BLaER1 (cell line): ENCODE measurements at regions not wholly inside any gene's neighbourhood (a gene's known extent, or its start where the extent isn't known, plus 50 kb on each side); places are given as distances from the start of the nearest gene placed in this dataset.
"Not testable (repeated sequence)": the region's sequence is repeated elsewhere in the genome, so short reads cannot be mapped to it uniquely, and the experiment has no call there.

Experiments used
- H3K27ac ChIP-seq: shearing (Covaris generic); formaldehyde crosslinking; 2 replicates; pipeline ENCODE4 v1.8.1; 2022
- H3K27me3 ChIP-seq: shearing (Covaris generic); formaldehyde crosslinking; 2 replicates; pipeline ENCODE4 v1.8.1; 2022
- H3K36me3 ChIP-seq: shearing (Covaris generic); formaldehyde crosslinking; 2 replicates; pipeline ENCODE4 v1.8.1; 2022
- H3K4me1 ChIP-seq: shearing (Covaris generic); formaldehyde crosslinking; 2 replicates; pipeline ENCODE4 v1.8.1; 2022
- H3K4me2 ChIP-seq: shearing (Covaris generic); formaldehyde crosslinking; 2 replicates; pipeline ENCODE4 v1.8.1; 2022
- H3K4me3 ChIP-seq: shearing (Covaris generic); formaldehyde crosslinking; 2 replicates; pipeline ENCODE4 v1.8.1; 2022
- H3K9ac ChIP-seq: shearing (Covaris generic); formaldehyde crosslinking; 2 replicates; pipeline ENCODE4 v1.8.1; 2022
- H3K9me3 ChIP-seq: shearing (Covaris generic); formaldehyde crosslinking; 2 replicates; pipeline ENCODE4 v1.8.1; 2022
- H4K20me1 ChIP-seq: shearing (Covaris generic); formaldehyde crosslinking; 2 replicates; pipeline ENCODE4 v1.8.1; 2022
- Cebpa-rat ChIP-seq: shearing (Covaris generic); IDR thresholded peaks from 2 replicates; pipeline ENCODE4 v1.8.1; 2022

DNA sequence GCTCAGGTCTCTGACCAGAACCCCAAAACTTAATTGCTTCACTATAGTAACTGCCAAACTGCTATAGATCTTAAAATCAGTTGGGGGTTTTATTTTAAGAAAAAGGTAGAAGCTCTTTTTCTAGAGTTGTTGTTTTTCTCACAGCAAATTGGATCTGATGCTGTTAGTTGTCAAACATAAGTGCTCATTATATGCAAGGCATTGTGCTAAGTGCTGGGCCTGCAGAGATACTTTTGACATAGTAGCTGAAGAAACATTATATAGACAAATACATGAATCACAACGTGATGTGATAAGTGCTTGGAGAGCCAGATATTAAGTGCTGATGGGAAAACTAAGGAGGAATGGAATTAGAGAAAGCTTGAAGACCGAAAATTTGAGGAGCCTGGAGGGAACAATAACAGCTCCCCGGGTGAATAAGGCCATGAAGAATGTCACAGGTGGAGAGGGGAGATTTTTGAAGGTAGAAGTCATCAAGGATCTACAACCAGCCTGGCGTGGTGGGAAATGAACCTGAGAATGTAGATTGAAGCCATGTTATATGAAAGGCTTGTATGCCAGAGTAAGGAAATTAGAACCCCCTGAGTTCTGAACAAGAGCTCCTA is 126.5 kb downstream of the DYRK2 start:
- no peaks in the 10 kb centered on the region for H3K4me1 ChIP-seq
- no peaks in the 10 kb centered on the region for H3K36me3 ChIP-seq
- no peaks in the 10 kb centered on the region for H4K20me1 ChIP-seq
- no peak overlapping the region for H3K4me2 ChIP-seq
- TF ChIP-seq Cebpa-rat = no peak
- no peak overlapping the region for H3K27ac ChIP-seq
- no peaks in the 10 kb centered on the region for H3K27me3 ChIP-seq
- H3K9ac ChIP-seq = no peak overlapping the region
- H3K9me3 ChIP-seq = no peaks in the 10 kb centered on the region
- H3K4me3 ChIP-seq = no peak overlapping the region

- no peak overlapping the region for H3K4me2 ChIP-seq
- no peak overlapping the region for H3K27ac ChIP-seq
- H3K36me3 ChIP-seq = no peaks in the 10 kb centered on the region
- H4K20me1 ChIP-seq = no peaks in the 10 kb centered on the region
- H3K4me3 ChIP-seq = no peak overlapping the region
- no peaks in the 10 kb centered on the region for H3K9me3 ChIP-seq
- H3K4me1 ChIP-seq = 0 out of 2 replicates have a peak, but pooled peaks cover 4% of the 10 kb centered on the region
- TF ChIP-seq Cebpa-rat = no peak
- no peaks in the 10 kb centered on the region for H3K27me3 ChIP-seq
- no peak overlapping the region for H3K9ac ChIP-seq
These were observed 132.1 kb downstream of the DYRK2 start for GRCh38 chr12:67780580-67781084.

GRCh38 chr12:67782573-67782972 is 134.0 kb downstream of the DYRK2 start:
- Histone ChIP-seq H3K36me3 (no peaks in the 10 kb centered on the region), H3K4me1 (0 out of 2 replicates have a peak, but pooled peaks cover 4% of the 10 kb centered on the region), H3K27me3 (no peaks in the 10 kb centered on the region), H3K9ac (no peak overlapping the region), H4K20me1 (no peaks in the 10 kb centered on the region), H3K9me3 (no peaks in the 10 kb centered on the region), H3K4me2 (no peak overlapping the region), H3K27ac (no peak overlapping the region), H3K4me3 (no peak overlapping the region)
- no peak for TF ChIP-seq Cebpa-rat

DNA sequence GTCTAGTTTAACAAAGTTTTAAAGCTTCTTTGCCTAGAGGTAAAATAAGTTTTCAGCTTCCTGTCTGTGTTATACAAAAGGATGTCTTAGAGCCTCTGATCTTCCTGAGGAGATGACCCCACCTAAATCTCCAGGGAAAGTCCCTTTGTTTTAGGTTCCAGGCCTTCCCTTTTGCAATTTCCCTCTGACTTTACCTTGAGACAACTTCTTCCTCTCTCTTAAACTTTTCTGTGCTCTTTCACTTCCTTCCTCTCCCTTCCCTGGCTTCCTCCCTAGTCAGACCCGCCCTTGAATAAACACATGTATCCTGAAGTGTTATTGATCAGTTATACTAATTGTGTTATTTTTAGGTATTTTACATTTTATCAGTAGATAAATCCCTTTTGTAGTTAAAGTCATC is 134.8 kb downstream of the DYRK2 start:
- Histone ChIP-seq H3K27me3 (no peaks in the 10 kb centered on the region), H3K9ac (no peak overlapping the region), H3K27ac (no peak overlapping the region), H3K4me2 (0 out of 2 replicates have a peak overlapping the region, but pooled peaks have one; percentile 5), H4K20me1 (no peaks in the 10 kb centered on the region), H3K36me3 (no peaks in the 10 kb centered on the region), H3K4me3 (no peak overlapping the region), H3K4me1 (0 out of 2 replicates have a peak, but pooled peaks cover 4% of the 10 kb centered on the region), H3K9me3 (no peaks in the 10 kb centered on the region)
- TF ChIP-seq Cebpa-rat = no peak

DNA sequence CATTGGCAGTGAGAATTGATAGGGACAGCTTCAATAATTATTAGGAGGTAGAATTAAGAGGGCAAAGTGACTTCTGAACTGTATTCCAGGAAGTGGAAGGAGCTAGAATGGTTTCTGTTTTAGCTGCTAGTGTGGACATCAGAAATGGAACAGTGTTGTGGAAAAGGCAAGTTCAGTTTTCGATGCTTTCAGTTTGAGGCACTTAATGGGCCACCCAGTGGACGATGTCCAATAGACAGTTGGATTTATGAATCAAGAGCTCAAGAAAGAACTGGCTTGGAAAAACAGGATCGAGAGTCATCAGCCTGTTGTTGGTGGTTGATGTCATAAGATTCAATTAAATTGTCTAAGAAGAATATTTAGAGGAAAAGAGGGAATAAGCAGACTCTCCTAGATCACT is 136.3 kb downstream of the DYRK2 start:
- no peak for TF ChIP-seq Cebpa-rat
- H3K9ac ChIP-seq = no peak overlapping the region
- H4K20me1 ChIP-seq = no peaks in the 10 kb centered on the region
- H3K27ac ChIP-seq = no peak overlapping the region
- 0 out of 2 replicates have a peak, but pooled peaks cover 4% of the 10 kb centered on the region for H3K4me1 ChIP-seq
- no peak overlapping the region for H3K4me2 ChIP-seq
- no peak overlapping the region for H3K4me3 ChIP-seq
- no peaks in the 10 kb centered on the region for H3K27me3 ChIP-seq
- H3K36me3 ChIP-seq = no peaks in the 10 kb centered on the region
- H3K9me3 ChIP-seq = no peaks in the 10 kb centered on the region

DNA sequence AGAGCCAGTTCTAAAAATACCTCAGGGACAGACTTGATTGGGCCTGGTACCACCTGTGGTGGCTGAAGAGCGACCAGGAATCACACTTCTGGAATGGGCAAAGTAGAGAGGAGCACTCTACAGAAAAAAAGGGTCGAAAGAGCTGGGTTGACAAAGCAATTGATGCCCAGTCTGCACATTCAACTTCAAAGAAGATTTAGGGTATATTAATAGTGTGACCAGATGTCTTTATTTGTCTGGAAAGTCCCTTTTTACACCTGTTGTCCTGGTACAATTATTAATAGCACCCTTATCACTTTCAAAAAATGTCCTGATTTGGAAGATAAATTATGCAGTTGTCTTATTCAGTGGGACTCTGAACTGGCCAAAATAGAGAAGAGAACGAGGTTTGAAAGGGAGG is 137.5 kb downstream of the DYRK2 start:
- Histone ChIP-seq H3K36me3 (no peaks in the 10 kb centered on the region), H3K27ac (no peak overlapping the region), H4K20me1 (no peaks in the 10 kb centered on the region), H3K9ac (no peak overlapping the region), H3K4me3 (no peak overlapping the region), H3K4me2 (no peak overlapping the region), H3K27me3 (no peaks in the 10 kb centered on the region), H3K4me1 (0 out of 2 replicates have a peak, but pooled peaks cover 4% of the 10 kb centered on the region), H3K9me3 (no peaks in the 10 kb centered on the region)
- TF ChIP-seq Cebpa-rat = no peak

- no peak overlapping the region for H3K4me3 ChIP-seq
- peaks cover 12% of the 10 kb centered on the region; the same call in 1 of the 2 replicates for H3K9me3 ChIP-seq
- no peaks in the 10 kb centered on the region for H3K36me3 ChIP-seq
- H3K4me1 ChIP-seq = 0 out of 2 replicates have a peak, but pooled peaks cover 4% of the 10 kb centered on the region
- TF ChIP-seq Cebpa-rat = no peak
- no peaks in the 10 kb centered on the region for H4K20me1 ChIP-seq
- no peak overlapping the region for H3K9ac ChIP-seq
- H3K27me3 ChIP-seq = no peaks in the 10 kb centered on the region
- H3K27ac ChIP-seq = no peak overlapping the region
- H3K4me2 ChIP-seq = no peak overlapping the region
These were observed 139.6 kb downstream of the DYRK2 start for GRCh38 chr12:67788118-67788517.

GRCh38 chr12:67789266-67789665 is 140.7 kb downstream of the DYRK2 start:
- no peaks in the 10 kb centered on the region for H3K36me3 ChIP-seq
- H3K4me1 ChIP-seq = no peaks in the 10 kb centered on the region
- no peak overlapping the region for H3K4me2 ChIP-seq
- no peak for TF ChIP-seq Cebpa-rat
- no peak overlapping the region for H3K4me3 ChIP-seq
- H3K9me3 ChIP-seq = peaks cover 12% of the 10 kb centered on the region; the same call in 1 of the 2 replicates
- no peak overlapping the region for H3K9ac ChIP-seq
- H3K27me3 ChIP-seq = no peaks in the 10 kb centered on the region
- H3K27ac ChIP-seq = no peak overlapping the region
- no peaks in the 10 kb centered on the region for H4K20me1 ChIP-seq

GRCh38 chr12:67790660-67791059 is 142.1 kb downstream of the DYRK2 start:
- H4K20me1 ChIP-seq = no peaks in the 10 kb centered on the region
- no peaks in the 10 kb centered on the region for H3K36me3 ChIP-seq
- no peak for TF ChIP-seq Cebpa-rat

GRCh38 chr12:67791362-67791761 is 142.8 kb downstream of the DYRK2 start:
- H4K20me1 ChIP-seq, H3K4me1 ChIP-seq, H3K9ac ChIP-seq, H3K36me3 ChIP-seq, H3K27me3 ChIP-seq, H3K4me2 ChIP-seq, H3K4me3 ChIP-seq, H3K27ac ChIP-seq: not testable (repeated sequence)
- peaks cover 12% of the 10 kb centered on the region; the same call in 1 of the 2 replicates for H3K9me3 ChIP-seq

More at GRCh38 chr12:67790660-67791059, 142.1 kb downstream of the DYRK2 start:
- Histone ChIP-seq H3K4me1 (no peaks in the 10 kb centered on the region), H3K9me3 (peaks cover 12% of the 10 kb centered on the region; the same call in 1 of the 2 replicates), H3K27ac (no peak overlapping the region), H3K4me3 (no peak overlapping the region), H3K9ac (no peak overlapping the region), H3K27me3 (no peaks in the 10 kb centered on the region), H3K4me2 (no peak overlapping the region)

DNA sequence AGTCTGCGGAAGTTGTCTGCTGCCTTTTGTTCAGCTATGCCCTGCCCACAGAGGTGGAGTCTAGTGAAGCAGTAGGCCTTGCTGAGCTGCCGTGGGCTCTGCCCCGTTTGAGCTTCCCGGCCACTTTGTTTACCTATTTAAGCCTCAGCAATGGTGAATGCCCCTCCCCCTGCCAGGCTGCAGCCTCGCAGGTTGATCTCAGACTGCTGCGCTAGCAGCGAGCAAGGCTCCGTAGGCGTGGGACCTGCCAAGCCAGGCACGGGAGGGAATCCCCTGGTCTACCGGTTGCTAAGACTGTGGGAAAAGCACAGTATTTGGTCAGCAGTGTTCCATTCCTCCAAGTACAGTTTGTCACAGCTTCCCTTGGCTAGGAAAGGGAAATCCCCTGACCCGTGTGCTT is 143.6 kb downstream of the DYRK2 start:
- no peak overlapping the region for H3K4me2 ChIP-seq
- H3K4me1 ChIP-seq = no peaks in the 10 kb centered on the region
- no peak overlapping the region for H3K9ac ChIP-seq
- H3K27ac ChIP-seq = no peak overlapping the region
- H3K27me3 ChIP-seq = no peaks in the 10 kb centered on the region
- H3K9me3 ChIP-seq = peaks cover 12% of the 10 kb centered on the region; the same call in 1 of the 2 replicates
- H3K36me3 ChIP-seq = no peaks in the 10 kb centered on the region
- H4K20me1 ChIP-seq = no peaks in the 10 kb centered on the region
- no peak overlapping the region for H3K4me3 ChIP-seq
- no peak for TF ChIP-seq Cebpa-rat
